ENCODE measurements at regions not wholly inside any gene's neighbourhood (a gene's known extent, or its start where the extent isn't known, plus 50 kb on each side); places are given as distances from the start of the nearest gene placed in this dataset.

DNA sequence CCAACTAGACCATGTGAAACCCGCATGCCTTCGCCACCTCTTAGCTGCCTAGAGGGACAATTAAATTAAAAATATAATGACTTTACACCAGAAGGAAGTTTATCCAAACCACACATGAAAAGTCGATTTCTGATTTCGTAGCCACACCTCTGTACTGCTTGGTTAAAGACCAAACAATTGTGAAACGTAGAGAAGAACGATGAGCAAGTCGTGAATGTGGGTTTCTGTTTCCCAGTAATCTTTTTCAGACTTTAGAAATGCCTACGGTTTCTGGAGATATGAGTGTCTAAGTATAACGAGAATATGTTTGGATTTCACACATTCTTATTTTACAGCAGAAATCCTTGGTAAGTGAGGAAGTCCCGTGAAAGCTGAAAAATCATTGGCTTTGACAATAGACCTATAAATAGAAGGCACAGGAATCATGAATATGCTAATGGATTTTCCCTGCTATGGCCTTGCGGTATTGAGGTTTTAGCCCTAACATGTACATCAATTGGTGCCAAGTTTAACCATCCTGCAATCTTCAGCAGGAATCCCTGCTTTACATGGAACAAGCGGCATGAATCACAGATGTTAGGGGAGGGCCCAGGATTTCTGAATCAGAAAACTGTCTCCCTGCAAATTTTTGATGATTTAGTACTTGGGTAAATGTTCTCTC lies 105.6 kb downstream of the TTC32 start:
- no peaks in the 10 kb centered on the region for H3K9me2 ChIP-seq (ENCODE audit: insufficient read depth)
- TF ChIP-seq EZH2phosphoT487 (IDR thresholded peaks at IDR 0.05; ENCODE audit: insufficient read depth, low read depth) (no peak), EZH2 (IDR thresholded peaks at IDR 0.05; ENCODE audit: insufficient read depth, poor library complexity, severe bottlenecking) (no peak)
- WGBS, 2 experiments (ENCODE audit: low coverage in 1 of 2, low lambda C conversion rate in 2 of 2, missing lambda C conversion rate in 2 of 2), result 5 to 7% methylated on average over 12 of the region's 12 CpGs
- H3K27me3 ChIP-seq (replicated peaks; ENCODE audit: insufficient read depth), result no peaks in the 10 kb centered on the region
- peak overlapping the region; percentile 48 for H3K9ac ChIP-seq
- no peaks in the 10 kb centered on the region for H3K79me2 ChIP-seq (ENCODE audit: insufficient read depth)
- H3F3A ChIP-seq (ENCODE audit: insufficient read depth), result peaks cover 33% of the 10 kb centered on the region
- peak overlapping the region; percentile 80 for H3K27ac ChIP-seq
- H3K4me2 ChIP-seq (ENCODE audit: unreplicated experiment), result peak overlapping the region; percentile 77
- H2AFZ ChIP-seq, result peak overlapping the region; percentile 27; the same call in 1 of the 2 replicates
- H3K4me3 ChIP-seq, result peak overlapping the region; percentile 37
- in situ Hi-C loops (cut with MboI), result no loop called here
- H3K36me3 ChIP-seq (ENCODE audit: low read depth), result no peaks in the 10 kb centered on the region
- H3K4me1 ChIP-seq (ENCODE audit: insufficient read depth), result peaks cover 17% of the 10 kb centered on the region
- DNase-seq, result peak; percentile 93
- no peaks in the 10 kb centered on the region for H3K9me3 ChIP-seq (ENCODE audit: low read depth)
- H4K20me1 ChIP-seq (ENCODE audit: insufficient read depth), result no peaks in the 10 kb centered on the region

DNA sequence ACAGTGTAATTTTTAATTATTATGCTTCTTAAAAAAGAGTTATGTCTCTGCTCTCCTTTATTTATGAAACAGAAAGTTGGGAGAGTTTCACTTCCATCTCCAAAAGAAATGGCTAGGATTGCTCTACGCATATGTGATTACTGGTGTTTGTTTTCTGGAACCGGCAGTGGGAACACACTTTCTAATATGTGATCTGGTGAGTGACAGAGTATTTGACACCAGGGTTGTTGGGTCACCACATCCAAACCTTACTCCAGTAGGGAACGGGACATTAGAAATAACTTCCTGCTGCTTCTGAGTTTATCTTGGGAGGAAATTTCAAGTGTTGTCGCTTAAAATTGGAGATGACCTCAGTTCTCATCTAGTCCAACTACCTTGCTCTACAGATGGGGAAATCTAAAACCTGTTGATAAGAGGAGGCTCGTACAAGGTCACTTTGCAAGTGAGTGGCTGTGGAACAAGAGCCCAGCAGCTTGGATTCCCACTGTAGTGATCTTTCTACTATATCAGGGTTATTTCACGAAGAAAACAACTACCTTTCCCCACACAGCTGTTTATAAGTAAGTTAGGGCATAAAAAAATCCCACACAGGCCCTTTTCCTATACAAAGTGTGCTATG lies 108.5 kb downstream of the TTC32 start:
- Histone ChIP-seq H3K9me2 (ENCODE audit: insufficient read depth) (no peaks in the 10 kb centered on the region), H4K20me1 (ENCODE audit: insufficient read depth) (no peaks in the 10 kb centered on the region), H3K4me2 (ENCODE audit: unreplicated experiment) (no peak overlapping the region), H3K9ac (no peak overlapping the region), H3K27ac (no peak overlapping the region), H3K79me2 (ENCODE audit: insufficient read depth) (no peaks in the 10 kb centered on the region), H3F3A (ENCODE audit: insufficient read depth) (peaks cover 32% of the 10 kb centered on the region), H3K4me3 (no peak overlapping the region), H2AFZ (no peak overlapping the region), H3K36me3 (ENCODE audit: low read depth) (no peaks in the 10 kb centered on the region), H3K9me3 (ENCODE audit: low read depth) (no peaks in the 10 kb centered on the region), H3K4me1 (ENCODE audit: insufficient read depth) (peaks cover 12% of the 10 kb centered on the region), H3K27me3 (replicated peaks; ENCODE audit: insufficient read depth) (no peaks in the 10 kb centered on the region)
- no peak for TF ChIP-seq EZH2 (IDR thresholded peaks at IDR 0.05; ENCODE audit: insufficient read depth, poor library complexity, severe bottlenecking)
- no peak for TF ChIP-seq EZH2phosphoT487 (IDR thresholded peaks at IDR 0.05; ENCODE audit: insufficient read depth, low read depth)
- no peak for DNase-seq
- 95 to 96% methylated on average over 6 of the region's 6 CpGs for WGBS, 2 experiments (ENCODE audit: low coverage in 1 of 2, low lambda C conversion rate in 2 of 2, missing lambda C conversion rate in 2 of 2)
- in situ Hi-C loops (cut with MboI), result no loop called here

DNA sequence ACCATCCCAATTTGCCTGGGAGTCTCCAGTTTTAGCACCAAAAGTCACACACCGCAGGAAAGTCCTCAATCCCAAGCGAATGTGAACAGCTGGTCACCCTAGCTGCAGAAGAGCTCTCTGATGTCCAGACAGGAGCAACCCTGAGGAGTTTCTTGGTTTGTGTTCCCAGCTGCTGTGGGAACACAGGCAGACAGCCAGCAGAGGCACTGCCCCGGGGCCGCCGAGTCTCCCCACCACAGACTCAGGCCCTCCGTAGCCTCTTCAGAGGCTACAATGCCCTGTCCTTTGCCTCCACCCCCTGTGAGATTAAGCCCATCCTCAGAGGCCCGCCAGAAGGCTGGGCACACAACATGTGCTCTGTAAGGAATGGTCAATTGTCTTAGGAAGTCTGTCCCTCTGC lies 111.5 kb downstream of the TTC32 start:
- WGBS, 2 experiments (ENCODE audit: low coverage in 1 of 2, low lambda C conversion rate in 2 of 2, missing lambda C conversion rate in 2 of 2), result 88 to 93% methylated on average over 7 of the region's 7 CpGs
- Histone ChIP-seq H3F3A (ENCODE audit: insufficient read depth) (peaks cover 20% of the 10 kb centered on the region), H3K36me3 (ENCODE audit: low read depth) (no peaks in the 10 kb centered on the region), H3K27me3 (replicated peaks; ENCODE audit: insufficient read depth) (no peaks in the 10 kb centered on the region), H3K9me2 (ENCODE audit: insufficient read depth) (no peaks in the 10 kb centered on the region), H3K4me1 (ENCODE audit: insufficient read depth) (peaks cover 18% of the 10 kb centered on the region), H4K20me1 (ENCODE audit: insufficient read depth) (no peaks in the 10 kb centered on the region), H3K4me3 (no peak overlapping the region), H3K27ac (no peak overlapping the region), H2AFZ (no peak overlapping the region), H3K9ac (no peak overlapping the region), H3K79me2 (ENCODE audit: insufficient read depth) (no peaks in the 10 kb centered on the region), H3K4me2 (ENCODE audit: unreplicated experiment) (no peak overlapping the region), H3K9me3 (ENCODE audit: low read depth) (no peaks in the 10 kb centered on the region)
- in situ Hi-C loops (cut with MboI), result no loop called here
- no peak for DNase-seq
- no peak for TF ChIP-seq EZH2 (IDR thresholded peaks at IDR 0.05; ENCODE audit: insufficient read depth, poor library complexity, severe bottlenecking)
- TF ChIP-seq EZH2phosphoT487 (IDR thresholded peaks at IDR 0.05; ENCODE audit: insufficient read depth, low read depth), result no peak

DNA sequence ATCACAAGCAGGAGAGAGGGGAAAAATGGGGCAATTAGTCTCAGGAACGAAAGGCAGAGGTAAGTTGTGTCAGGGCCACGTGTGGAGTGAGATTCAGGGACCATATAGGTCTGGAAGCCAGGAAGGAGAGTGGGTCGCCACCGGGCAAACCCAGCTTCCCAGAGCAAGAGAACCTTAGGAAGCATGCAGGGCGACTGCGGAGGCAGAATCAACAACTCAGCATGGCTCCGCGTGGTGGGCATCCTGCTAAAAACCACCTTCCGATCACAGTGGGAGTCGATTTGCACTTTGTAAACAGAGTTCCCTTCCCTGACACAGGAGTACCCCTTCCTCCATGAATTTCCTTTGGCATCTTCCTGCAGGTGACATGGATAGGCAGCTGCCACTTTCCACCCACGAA lies 114.6 kb downstream of the TTC32 start:
- H3K27ac ChIP-seq, result peak overlapping the region; percentile 94

More for the DNA sequence above, 114.6 kb downstream of the TTC32 start:
- no peaks in the 10 kb centered on the region for H4K20me1 ChIP-seq (ENCODE audit: insufficient read depth)
- H3K9me3 ChIP-seq (ENCODE audit: low read depth), result no peaks in the 10 kb centered on the region
- peak overlapping the region; percentile 49 for H3K4me2 ChIP-seq (ENCODE audit: unreplicated experiment)
- no peaks in the 10 kb centered on the region for H3K79me2 ChIP-seq (ENCODE audit: insufficient read depth)
- no peaks in the 10 kb centered on the region for H3K27me3 ChIP-seq (replicated peaks; ENCODE audit: insufficient read depth)
- no peak overlapping the region for H3K4me3 ChIP-seq
- 0 out of 2 replicates have a peak overlapping the region, but pooled peaks have one; percentile 47 for H2AFZ ChIP-seq
- TF ChIP-seq EZH2phosphoT487 (IDR thresholded peaks at IDR 0.05; ENCODE audit: insufficient read depth, low read depth) (no peak), EZH2 (IDR thresholded peaks at IDR 0.05; ENCODE audit: insufficient read depth, poor library complexity, severe bottlenecking) (no peak)
- in situ Hi-C loops (cut with MboI), result no loop called here
- H3F3A ChIP-seq (ENCODE audit: insufficient read depth), result peaks cover 18% of the 10 kb centered on the region
- 92 to 93% methylated on average over 11 of the region's 11 CpGs for WGBS, 2 experiments (ENCODE audit: low coverage in 1 of 2, low lambda C conversion rate in 2 of 2, missing lambda C conversion rate in 2 of 2)
- H3K9me2 ChIP-seq (ENCODE audit: insufficient read depth), result no peaks in the 10 kb centered on the region
- peak overlapping the region; percentile 71 for H3K9ac ChIP-seq
- DNase-seq, result no peak
- H3K36me3 ChIP-seq (ENCODE audit: low read depth), result no peaks in the 10 kb centered on the region
- peaks cover 22% of the 10 kb centered on the region for H3K4me1 ChIP-seq (ENCODE audit: insufficient read depth)
